ENCODE measurements at regions not wholly inside any gene's neighbourhood (a gene's known extent, or its start where the extent isn't known, plus 50 kb on each side); places are given as distances from the start of the nearest gene placed in this dataset.

DNA sequence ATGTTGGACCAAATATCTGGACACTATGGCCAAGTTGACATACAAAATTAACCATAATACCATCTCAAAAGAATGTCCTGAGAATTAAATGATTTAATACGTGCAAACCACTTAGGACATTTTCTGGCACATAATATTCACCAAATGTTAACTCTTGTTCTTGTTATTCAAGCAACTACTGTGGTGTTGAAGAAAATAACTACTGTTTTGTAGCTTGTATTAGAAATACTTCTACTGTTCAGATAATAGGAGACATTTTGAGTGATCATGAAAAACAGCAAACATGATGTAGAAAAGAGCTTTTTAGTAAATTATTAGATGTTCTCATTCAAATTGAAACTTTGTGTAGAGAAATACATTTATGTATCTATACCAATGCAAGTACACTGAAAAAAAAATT, 140.7 kb upstream of the SMIM31 start:
- Histone ChIP-seq H3K27me3 (ENCODE audit: control insufficient read depth in 4 of 4, insufficient read depth in 4 of 4, low read length in 3 of 4) (no peaks in the 10 kb centered on the region), H3K4me3 (ENCODE audit: low read depth in 1 of 3, low read length in 3 of 3) (no peak overlapping the region), H3K9ac (ENCODE audit: low read depth in 1 of 2, low read length in 2 of 2) (no peak overlapping the region), H3K9me3 (ENCODE audit: control insufficient read depth in 4 of 4, low read length in 3 of 4) (no peaks in the 10 kb centered on the region), H3K36me3 (ENCODE audit: control insufficient read depth in 4 of 4, insufficient read depth in 3 of 4, low read depth in 1 of 4, low read length in 3 of 4) (no peaks in the 10 kb centered on the region), H3K27ac (ENCODE audit: low read depth in 1 of 2, low read length in 2 of 2) (no peak overlapping the region), H3K4me1 (ENCODE audit: control insufficient read depth in 4 of 4, insufficient read depth in 4 of 4, low read length in 3 of 4) (no peaks in the 10 kb centered on the region)
- TF ChIP-seq HNF4A (conservative IDR thresholded peaks at IDR 0.05): no peak
- TF ChIP-seq, protein P1, sequence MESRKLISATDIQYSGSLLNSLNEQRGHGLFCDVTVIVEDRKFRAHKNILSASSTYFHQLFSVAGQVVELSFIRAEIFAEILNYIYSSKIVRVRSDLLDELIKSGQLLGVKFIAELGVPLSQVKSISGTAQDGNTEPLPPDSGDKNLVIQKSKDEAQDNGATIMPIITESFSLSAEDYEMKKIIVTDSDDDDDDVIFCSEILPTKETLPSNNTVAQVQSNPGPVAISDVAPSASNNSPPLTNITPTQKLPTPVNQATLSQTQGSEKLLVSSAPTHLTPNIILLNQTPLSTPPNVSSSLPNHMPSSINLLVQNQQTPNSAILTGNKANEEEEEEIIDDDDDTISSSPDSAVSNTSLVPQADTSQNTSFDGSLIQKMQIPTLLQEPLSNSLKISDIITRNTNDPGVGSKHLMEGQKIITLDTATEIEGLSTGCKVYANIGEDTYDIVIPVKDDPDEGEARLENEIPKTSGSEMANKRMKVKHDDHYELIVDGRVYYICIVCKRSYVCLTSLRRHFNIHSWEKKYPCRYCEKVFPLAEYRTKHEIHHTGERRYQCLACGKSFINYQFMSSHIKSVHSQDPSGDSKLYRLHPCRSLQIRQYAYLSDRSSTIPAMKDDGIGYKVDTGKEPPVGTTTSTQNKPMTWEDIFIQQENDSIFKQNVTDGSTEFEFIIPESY (IDR thresholded peaks at IDR 0.05): no peak
- no peak for TF ChIP-seq TAF1 (conservative IDR thresholded peaks at IDR 0.05)
- no peak for TF ChIP-seq YY1 (IDR thresholded peaks at IDR 0.05)
- TF ChIP-seq RAD21 (IDR thresholded peaks at IDR 0.05): no peak
- no peak for TF ChIP-seq REST (IDR thresholded peaks at IDR 0.05)
- no peak for TF ChIP-seq RXRA (IDR thresholded peaks at IDR 0.05)
- no peak for TF ChIP-seq CTCF (IDR thresholded peaks at IDR 0.05; ENCODE audit: low read depth, low read length, missing input control)
- TF ChIP-seq GABPA (IDR thresholded peaks at IDR 0.05 in 1 of 2, conservative IDR thresholded peaks at IDR 0.05 in 1 of 2): no peak
- TF ChIP-seq EGR1 (IDR thresholded peaks at IDR 0.05; ENCODE audit: low read depth in 2 of 2): no peak
- WGBS: 65% methylated on average over 1 of the region's 1 CpG
- no peak for DNase-seq (ENCODE audit: low spot score)

DNA sequence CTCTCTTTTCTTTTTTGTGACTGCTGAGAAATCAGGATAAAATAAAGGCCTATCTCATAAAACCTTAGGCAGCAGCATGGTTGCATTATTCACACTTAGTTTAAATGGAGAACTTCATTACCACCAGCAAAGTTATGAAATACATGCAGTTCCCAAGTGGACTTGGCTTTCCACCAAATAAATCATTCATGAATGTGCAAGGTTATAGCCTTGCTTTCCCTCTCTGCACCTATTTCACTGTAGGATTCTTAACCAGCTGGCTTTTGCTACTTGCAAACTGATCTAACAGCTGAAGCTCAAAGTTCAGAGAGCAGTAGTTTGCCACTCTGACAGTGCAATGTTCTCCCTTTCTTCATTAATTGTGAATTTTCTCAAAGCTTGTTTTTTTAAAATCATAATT, 140.1 kb upstream of the SMIM31 start:
- Histone ChIP-seq H3K27me3 (ENCODE audit: control insufficient read depth in 4 of 4, insufficient read depth in 4 of 4, low read length in 3 of 4) (no peaks in the 10 kb centered on the region), H3K36me3 (ENCODE audit: control insufficient read depth in 4 of 4, insufficient read depth in 3 of 4, low read depth in 1 of 4, low read length in 3 of 4) (no peaks in the 10 kb centered on the region), H3K4me1 (ENCODE audit: control insufficient read depth in 4 of 4, insufficient read depth in 4 of 4, low read length in 3 of 4) (no peaks in the 10 kb centered on the region), H3K9me3 (ENCODE audit: control insufficient read depth in 4 of 4, low read length in 3 of 4) (no peaks in the 10 kb centered on the region), H3K4me3 (ENCODE audit: low read depth in 1 of 3, low read length in 3 of 3) (no peak overlapping the region), H3K27ac (ENCODE audit: low read depth in 1 of 2, low read length in 2 of 2) (no peak overlapping the region), H3K9ac (ENCODE audit: low read depth in 1 of 2, low read length in 2 of 2) (no peak overlapping the region)
- DNase-seq (ENCODE audit: low spot score): no peak
- no peak for TF ChIP-seq NR2F2 (IDR thresholded peaks at IDR 0.05)
- TF ChIP-seq, protein P1 (IDR thresholded peaks at IDR 0.05): no peak
- TF ChIP-seq JUND (IDR thresholded peaks at IDR 0.05): no peak
- TF ChIP-seq YY1 (IDR thresholded peaks at IDR 0.05): no peak
- TF ChIP-seq HNF4G (IDR thresholded peaks at IDR 0.05): no peak
- TF ChIP-seq HNF4A (conservative IDR thresholded peaks at IDR 0.05): no peak
- TF ChIP-seq, protein P2, sequence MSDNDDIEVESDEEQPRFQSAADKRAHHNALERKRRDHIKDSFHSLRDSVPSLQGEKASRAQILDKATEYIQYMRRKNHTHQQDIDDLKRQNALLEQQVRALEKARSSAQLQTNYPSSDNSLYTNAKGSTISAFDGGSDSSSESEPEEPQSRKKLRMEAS (IDR thresholded peaks at IDR 0.05): no peak
- no peak for TF ChIP-seq CTCF (IDR thresholded peaks at IDR 0.05; ENCODE audit: low read depth, low read length, missing input control)
- TF ChIP-seq RXRA (IDR thresholded peaks at IDR 0.05): no peak
- TF ChIP-seq FOXA2 (IDR thresholded peaks at IDR 0.05): no peak
- TF ChIP-seq TAF1 (conservative IDR thresholded peaks at IDR 0.05): no peak
- TF ChIP-seq GABPA (IDR thresholded peaks at IDR 0.05 in 1 of 2, conservative IDR thresholded peaks at IDR 0.05 in 1 of 2): no peak
- TF ChIP-seq RAD21 (IDR thresholded peaks at IDR 0.05): no peak
- TF ChIP-seq FOXA1 (IDR thresholded peaks at IDR 0.05): no peak
- TF ChIP-seq EGR1 (IDR thresholded peaks at IDR 0.05; ENCODE audit: low read depth in 2 of 2): no peak
- no peak for TF ChIP-seq SP1 (IDR thresholded peaks at IDR 0.05)

Measured in liver (tissue), 8 donors.